ENCODE measurements at regions not wholly inside any gene's neighbourhood (a gene's known extent, or its start where the extent isn't known, plus 50 kb on each side); places are given as distances from the start of the nearest gene placed in this dataset.

GRCh38 chr6:40714576-40715564 is 127.7 kb upstream of the LRFN2 start:
- TF ChIP-seq CTCF (IDR thresholded peaks at IDR 0.05; ENCODE audit: unreplicated experiment in 3 of 3): no peak
- peaks cover 31% of the 10 kb centered on the region for H3K27me3 Mint-ChIP-seq (ENCODE audit: low read depth)

GRCh38 chr6:40714143-40714542 is 127.0 kb upstream of the LRFN2 start:
- Mint-ChIP-seq H3K4me1 (peaks cover 27% of the 10 kb centered on the region), H3K4me3 (no peak overlapping the region), H3K27me3 (ENCODE audit: low read depth) (peaks cover 31% of the 10 kb centered on the region), H3K27ac (peak overlapping the region in 1 of 3 experiments; percentile 18), H3K36me3 (ENCODE audit: low read depth) (no peaks in the 10 kb centered on the region), H3K9me3 (peaks cover 2% of the 10 kb centered on the region)
- TF ChIP-seq CTCF (IDR thresholded peaks at IDR 0.05; ENCODE audit: unreplicated experiment in 3 of 3): no peak

More at GRCh38 chr6:40714576-40715564, 127.7 kb upstream of the LRFN2 start:
- Mint-ChIP-seq H3K27ac (peak overlapping the region in 2 of 3 experiments; percentile 48 to 50), H3K36me3 (ENCODE audit: low read depth) (no peaks in the 10 kb centered on the region), H3K9me3 (peaks cover 2% of the 10 kb centered on the region), H3K4me3 (no peak overlapping the region), H3K4me1 (peaks cover 34% of the 10 kb centered on the region)

- peaks cover 5% of the 10 kb centered on the region for H3K9me3 Mint-ChIP-seq
These were observed 126.0 kb upstream of the LRFN2 start for GRCh38 chr6:40713002-40713719.

GRCh38 chr6:40710626-40711330 is 123.6 kb upstream of the LRFN2 start:
- TF ChIP-seq CTCF (IDR thresholded peaks at IDR 0.05; ENCODE audit: unreplicated experiment in 3 of 3): no peak
- no peak overlapping the region for H3K4me3 Mint-ChIP-seq
- H3K4me1 Mint-ChIP-seq: peaks cover 26% of the 10 kb centered on the region
- peaks cover 10% of the 10 kb centered on the region for H3K9me3 Mint-ChIP-seq
- no peaks in the 10 kb centered on the region for H3K36me3 Mint-ChIP-seq (ENCODE audit: low read depth)
- H3K27me3 Mint-ChIP-seq (ENCODE audit: low read depth): peaks cover 26% of the 10 kb centered on the region
- no peak overlapping the region for H3K27ac Mint-ChIP-seq

More at GRCh38 chr6:40713002-40713719, 126.0 kb upstream of the LRFN2 start:
- Mint-ChIP-seq H3K4me1 (peaks cover 22% of the 10 kb centered on the region), H3K4me3 (no peak overlapping the region), H3K36me3 (ENCODE audit: low read depth) (no peaks in the 10 kb centered on the region), H3K27me3 (ENCODE audit: low read depth) (peaks cover 26% of the 10 kb centered on the region), H3K27ac (no peak overlapping the region)
- peak in 1 of 3 experiments; percentile 10 for TF ChIP-seq CTCF (IDR thresholded peaks at IDR 0.05; ENCODE audit: unreplicated experiment in 3 of 3)

- no peak for TF ChIP-seq CTCF (IDR thresholded peaks at IDR 0.05; ENCODE audit: unreplicated experiment in 3 of 3)
- Mint-ChIP-seq H3K4me3 (no peak overlapping the region), H3K27me3 (ENCODE audit: low read depth) (peaks cover 14% of the 10 kb centered on the region), H3K9me3 (peaks cover 13% of the 10 kb centered on the region), H3K27ac (peak overlapping the region in 1 of 3 experiments; percentile 36), H3K36me3 (ENCODE audit: low read depth) (no peaks in the 10 kb centered on the region), H3K4me1 (peaks cover 12% of the 10 kb centered on the region)
These were observed 120.9 kb upstream of the LRFN2 start for GRCh38 chr6:40708049-40708448.
